HEK293 (cell line): ENCODE measurements at regions not wholly inside any gene's neighbourhood (a gene's known extent, or its start where the extent isn't known, plus 50 kb on each side); places are given as distances from the start of the nearest gene placed in this dataset.

Experiments
- KLF9 ChIP-seq: fragments of 450-650 bp; formaldehyde crosslinking; IDR thresholded peaks from 2 replicates; pipeline ENCODE4 v1.5.1; 2016; ENCODE audit warnings: missing biosample characterization, missing genetic modification characterization, low read depth
- RBAK ChIP-seq: fragments of 450-650 bp; formaldehyde crosslinking; IDR thresholded peaks from 2 replicates; pipeline ENCODE4 v1.5.1; 2016; ENCODE audit warnings: missing biosample characterization, missing genetic modification characterization
- YY1 ChIP-seq: fragments of 450-650 bp; formaldehyde crosslinking; IDR thresholded peaks from 2 replicates; pipeline ENCODE4 v1.5.1; 2018; ENCODE audit warnings: missing biosample characterization, missing genetic modification characterization
- ZNF133 ChIP-seq: fragments of 450-650 bp; formaldehyde crosslinking; IDR thresholded peaks from 2 replicates; pipeline ENCODE4 v1.5.1; 2016; ENCODE audit warnings: missing biosample characterization, missing genetic modification characterization
- ZNF202 ChIP-seq: fragments of 450-650 bp; formaldehyde crosslinking; IDR thresholded peaks from 2 replicates; pipeline ENCODE4 v1.5.1; 2016; ENCODE audit warnings: missing biosample characterization, missing genetic modification characterization, borderline replicate concordance
- ZNF426 ChIP-seq: fragments of 450-650 bp; formaldehyde crosslinking; IDR thresholded peaks from 2 replicates; pipeline ENCODE4 v1.5.1; 2017; ENCODE audit warnings: missing biosample characterization, missing genetic modification characterization, mild to moderate bottlenecking, inconsistent platforms, moderate library complexity
- ZNF549 ChIP-seq: fragments of 450-650 bp; IDR thresholded peaks from 2 replicates; pipeline ENCODE4 v1.5.1; 2018; ENCODE audit warnings: missing biosample characterization, missing genetic modification characterization, mild to moderate bottlenecking, inconsistent platforms, moderate library complexity
- ZNF561 ChIP-seq: fragments of 450-650 bp; IDR thresholded peaks from 2 replicates; pipeline ENCODE4 v1.5.1; 2018; ENCODE audit warnings: missing biosample characterization, missing genetic modification characterization, borderline replicate concordance
- ZNF629 ChIP-seq: fragments of 450-650 bp; formaldehyde crosslinking; IDR thresholded peaks from 2 replicates; pipeline ENCODE4 v1.5.1; 2017; ENCODE audit warnings: missing biosample characterization, missing genetic modification characterization
- ZNF768 ChIP-seq: fragments of 450-650 bp; formaldehyde crosslinking; IDR thresholded peaks from 2 replicates; pipeline ENCODE4 v1.5.1; 2018; ENCODE audit warnings: missing biosample characterization, mild to moderate bottlenecking, missing genetic modification characterization
- TF ChIP-seq, protein P1 (sequence below): fragments of 450-650 bp; formaldehyde crosslinking; IDR thresholded peaks from 2 replicates; pipeline ENCODE4 v1.5.1; 2016; ENCODE audit warnings: missing biosample characterization, missing genetic modification characterization
- TF ChIP-seq, protein P2 (sequence below): fragments of 450-650 bp; formaldehyde crosslinking; IDR thresholded peaks from 2 replicates; pipeline ENCODE4 v1.5.1; 2016; ENCODE audit warnings: missing biosample characterization, missing genetic modification characterization

DNA sequence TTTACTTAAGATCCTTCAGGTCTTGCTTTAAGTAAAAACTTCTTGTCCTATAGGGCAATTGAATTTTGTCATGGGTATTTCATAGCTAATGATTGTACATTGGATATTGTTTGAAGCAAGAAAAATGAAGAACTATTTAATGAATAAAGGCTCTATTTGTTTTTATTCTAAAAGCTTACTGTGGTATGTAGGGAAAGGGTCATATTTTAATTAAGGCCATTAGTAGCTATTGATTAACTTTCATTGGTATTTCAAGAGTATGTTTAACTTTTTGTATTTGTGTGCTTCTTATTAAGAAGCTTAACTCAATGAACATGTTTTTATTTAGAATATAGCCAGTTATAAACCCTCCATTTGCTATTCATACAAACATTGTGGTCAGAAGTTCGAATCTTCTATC lies 1951.8 kb upstream of the ADGRL3 start:
- TF ChIP-seq KLF9 (tag by site-specific recombination), result no peak
- TF ChIP-seq, protein P1, sequence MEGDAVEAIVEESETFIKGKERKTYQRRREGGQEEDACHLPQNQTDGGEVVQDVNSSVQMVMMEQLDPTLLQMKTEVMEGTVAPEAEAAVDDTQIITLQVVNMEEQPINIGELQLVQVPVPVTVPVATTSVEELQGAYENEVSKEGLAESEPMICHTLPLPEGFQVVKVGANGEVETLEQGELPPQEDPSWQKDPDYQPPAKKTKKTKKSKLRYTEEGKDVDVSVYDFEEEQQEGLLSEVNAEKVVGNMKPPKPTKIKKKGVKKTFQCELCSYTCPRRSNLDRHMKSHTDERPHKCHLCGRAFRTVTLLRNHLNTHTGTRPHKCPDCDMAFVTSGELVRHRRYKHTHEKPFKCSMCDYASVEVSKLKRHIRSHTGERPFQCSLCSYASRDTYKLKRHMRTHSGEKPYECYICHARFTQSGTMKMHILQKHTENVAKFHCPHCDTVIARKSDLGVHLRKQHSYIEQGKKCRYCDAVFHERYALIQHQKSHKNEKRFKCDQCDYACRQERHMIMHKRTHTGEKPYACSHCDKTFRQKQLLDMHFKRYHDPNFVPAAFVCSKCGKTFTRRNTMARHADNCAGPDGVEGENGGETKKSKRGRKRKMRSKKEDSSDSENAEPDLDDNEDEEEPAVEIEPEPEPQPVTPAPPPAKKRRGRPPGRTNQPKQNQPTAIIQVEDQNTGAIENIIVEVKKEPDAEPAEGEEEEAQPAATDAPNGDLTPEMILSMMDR (tag by site-specific recombination), result no peak
- TF ChIP-seq RBAK, result no peak
- no peak for TF ChIP-seq ZNF202 (tag by site-specific recombination)
- TF ChIP-seq, protein P2, sequence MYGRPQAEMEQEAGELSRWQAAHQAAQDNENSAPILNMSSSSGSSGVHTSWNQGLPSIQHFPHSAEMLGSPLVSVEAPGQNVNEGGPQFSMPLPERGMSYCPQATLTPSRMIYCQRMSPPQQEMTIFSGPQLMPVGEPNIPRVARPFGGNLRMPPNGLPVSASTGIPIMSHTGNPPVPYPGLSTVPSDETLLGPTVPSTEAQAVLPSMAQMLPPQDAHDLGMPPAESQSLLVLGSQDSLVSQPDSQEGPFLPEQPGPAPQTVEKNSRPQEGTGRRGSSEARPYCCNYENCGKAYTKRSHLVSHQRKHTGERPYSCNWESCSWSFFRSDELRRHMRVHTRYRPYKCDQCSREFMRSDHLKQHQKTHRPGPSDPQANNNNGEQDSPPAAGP (tag by site-specific recombination), result no peak
- no peak for TF ChIP-seq ZNF768 (tag by site-specific recombination)
- TF ChIP-seq ZNF426 (tag by site-specific recombination), result no peak
- TF ChIP-seq ZNF629 (tag by site-specific recombination), result no peak
- TF ChIP-seq YY1 (tag by site-specific recombination), result no peak
- no peak for TF ChIP-seq ZNF133 (tag by site-specific recombination)
- no peak for TF ChIP-seq ZNF561 (tag by site-specific recombination)
- TF ChIP-seq ZNF549 (tag by site-specific recombination), result no peak
